ENCODE measurements at regions not wholly inside any gene's neighbourhood (a gene's known extent, or its start where the extent isn't known, plus 50 kb on each side); places are given as distances from the start of the nearest gene placed in this dataset.

DNA sequence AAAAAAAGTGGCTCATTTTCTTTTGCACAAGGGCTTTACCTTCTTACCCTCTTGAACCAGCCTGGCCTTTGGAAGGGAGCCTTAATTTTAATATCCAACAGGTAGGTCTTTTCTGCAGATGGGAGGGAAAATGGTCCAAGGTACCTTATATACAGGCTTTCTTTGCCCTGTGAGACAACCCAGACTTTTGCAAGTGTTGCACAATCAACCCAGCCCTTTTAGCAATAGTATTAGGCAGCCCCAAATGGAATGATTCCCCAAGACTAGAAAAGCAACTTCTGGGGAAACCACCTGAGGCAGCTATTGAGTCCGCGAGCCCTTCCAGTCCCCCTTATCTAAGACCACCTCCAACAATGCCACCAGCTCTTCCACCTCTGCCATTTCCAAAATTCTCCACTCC lies 1138.3 kb downstream of the XPNPEP1 start:
- no peaks in the 10 kb centered on the region for H3K27me3 ChIP-seq
- WGBS, 3 donors, result 91 to 97% (median 93%) methylated on average over 2 of the region's 2 CpGs
- H3K36me3 ChIP-seq, result no peaks in the 10 kb centered on the region
- intact Hi-C loops (cut with DNase I), result no loop called here
- no peaks in the 10 kb centered on the region for H3K4me1 ChIP-seq (ENCODE audit: insufficient read depth)
- no peak overlapping the region for H3K4me3 ChIP-seq
- H3K27ac ChIP-seq, result no peak overlapping the region
- H3K9me3 ChIP-seq, result peaks cover 0 to 7% of the 10 kb centered on the region in 2 donors
- DNase-seq, result no peak
- TF ChIP-seq EP300 (IDR thresholded peaks at IDR 0.05) (no peak), POLR2A (IDR thresholded peaks at IDR 0.05) (no peak)
- TF ChIP-seq, protein P1, sequence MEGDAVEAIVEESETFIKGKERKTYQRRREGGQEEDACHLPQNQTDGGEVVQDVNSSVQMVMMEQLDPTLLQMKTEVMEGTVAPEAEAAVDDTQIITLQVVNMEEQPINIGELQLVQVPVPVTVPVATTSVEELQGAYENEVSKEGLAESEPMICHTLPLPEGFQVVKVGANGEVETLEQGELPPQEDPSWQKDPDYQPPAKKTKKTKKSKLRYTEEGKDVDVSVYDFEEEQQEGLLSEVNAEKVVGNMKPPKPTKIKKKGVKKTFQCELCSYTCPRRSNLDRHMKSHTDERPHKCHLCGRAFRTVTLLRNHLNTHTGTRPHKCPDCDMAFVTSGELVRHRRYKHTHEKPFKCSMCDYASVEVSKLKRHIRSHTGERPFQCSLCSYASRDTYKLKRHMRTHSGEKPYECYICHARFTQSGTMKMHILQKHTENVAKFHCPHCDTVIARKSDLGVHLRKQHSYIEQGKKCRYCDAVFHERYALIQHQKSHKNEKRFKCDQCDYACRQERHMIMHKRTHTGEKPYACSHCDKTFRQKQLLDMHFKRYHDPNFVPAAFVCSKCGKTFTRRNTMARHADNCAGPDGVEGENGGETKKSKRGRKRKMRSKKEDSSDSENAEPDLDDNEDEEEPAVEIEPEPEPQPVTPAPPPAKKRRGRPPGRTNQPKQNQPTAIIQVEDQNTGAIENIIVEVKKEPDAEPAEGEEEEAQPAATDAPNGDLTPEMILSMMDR (IDR thresholded peaks at IDR 0.05), result no peak

DNA sequence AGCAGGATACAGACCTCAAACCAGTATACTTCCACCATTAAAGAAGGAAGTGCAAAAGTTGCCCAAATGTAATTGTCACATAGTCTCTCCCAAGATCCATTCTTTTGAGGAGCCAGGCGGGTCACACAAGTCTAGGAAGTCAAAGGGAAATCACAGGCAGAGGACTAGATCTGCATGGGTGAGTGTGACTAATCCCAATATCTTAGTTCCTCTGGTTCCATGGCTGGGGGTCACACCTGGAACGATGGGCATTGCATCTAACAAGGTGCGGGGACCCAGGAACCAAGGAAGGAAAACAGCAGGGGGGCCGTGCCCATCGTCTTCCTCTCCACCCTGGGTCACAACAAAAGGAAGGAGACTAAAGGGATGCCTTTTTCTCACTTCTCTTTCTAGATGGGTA lies 1138.8 kb downstream of the XPNPEP1 start:
- intact Hi-C loops (cut with DNase I), result no loop called here
- Histone ChIP-seq H3K27me3 (no peaks in the 10 kb centered on the region), H3K27ac (no peak overlapping the region), H3K4me1 (ENCODE audit: insufficient read depth) (no peaks in the 10 kb centered on the region), H3K4me3 (no peak overlapping the region), H3K36me3 (no peaks in the 10 kb centered on the region), H3K9me3 (peaks cover 0 to 7% of the 10 kb centered on the region in 2 donors)
- WGBS, 3 donors, result 90 to 94% (median 94%) methylated on average over 5 of the region's 5 CpGs
- no peak for DNase-seq
- TF ChIP-seq POLR2A (IDR thresholded peaks at IDR 0.05) (no peak), EP300 (IDR thresholded peaks at IDR 0.05) (no peak)
- TF ChIP-seq, protein P1 (IDR thresholded peaks at IDR 0.05), result no peak

DNA sequence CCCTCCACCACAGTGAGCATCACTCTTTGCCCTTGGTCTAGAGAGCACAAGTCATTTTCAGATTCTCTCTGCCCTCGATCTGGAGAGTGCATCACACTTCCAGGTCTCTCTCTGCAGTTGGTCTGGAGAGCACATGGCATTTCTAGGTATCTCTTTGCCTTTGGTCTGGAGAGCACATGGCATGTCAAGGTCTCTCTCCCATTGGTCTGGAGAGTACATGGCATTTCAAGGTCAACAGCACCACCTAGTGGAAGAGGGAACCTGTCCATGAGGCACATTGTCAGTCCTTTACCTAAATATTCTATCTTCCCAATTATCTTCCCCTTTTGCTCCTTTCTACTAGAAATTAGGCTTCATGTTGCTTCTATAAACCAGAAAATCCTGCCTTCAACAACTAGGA lies 1139.4 kb downstream of the XPNPEP1 start:
- H3K9me3 ChIP-seq, result peaks cover 0 to 7% of the 10 kb centered on the region in 2 donors
- no peak overlapping the region for H3K4me3 ChIP-seq
- TF ChIP-seq POLR2A (IDR thresholded peaks at IDR 0.05) (no peak), EP300 (IDR thresholded peaks at IDR 0.05) (no peak)
- TF ChIP-seq, protein P1 (IDR thresholded peaks at IDR 0.05), result no peak
- no peak overlapping the region for H3K27ac ChIP-seq
- no peak for DNase-seq
- no peaks in the 10 kb centered on the region for H3K36me3 ChIP-seq
- H3K27me3 ChIP-seq, result no peaks in the 10 kb centered on the region
- WGBS, 3 donors, result 79 to 92% (median 84%) methylated on average over 1 of the region's 1 CpG
- intact Hi-C loops (cut with DNase I), result no loop called here
- no peaks in the 10 kb centered on the region for H3K4me1 ChIP-seq (ENCODE audit: insufficient read depth)

DNA sequence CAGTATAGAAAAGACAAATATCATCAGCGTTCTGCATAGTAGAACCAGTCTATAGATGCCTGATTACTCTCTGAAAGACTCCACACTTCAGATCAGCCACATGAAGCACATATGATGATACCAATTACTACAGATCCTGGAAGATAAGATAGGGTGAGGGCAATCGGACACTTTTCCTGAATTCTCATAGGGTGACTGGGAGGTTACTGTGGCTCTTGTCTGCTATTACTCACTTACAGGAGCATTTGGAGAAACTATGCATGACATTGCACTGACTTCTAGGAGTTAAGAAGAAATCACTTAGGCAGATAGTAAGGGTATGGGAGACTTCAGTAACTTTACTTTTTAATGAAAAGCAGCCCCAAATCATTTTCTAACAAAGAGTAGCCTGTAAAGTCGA lies 1140.9 kb downstream of the XPNPEP1 start:
- Histone ChIP-seq H3K27me3 (no peaks in the 10 kb centered on the region), H3K4me1 (ENCODE audit: insufficient read depth) (no peaks in the 10 kb centered on the region), H3K4me3 (no peak overlapping the region), H3K9me3 (peaks cover 0 to 7% of the 10 kb centered on the region in 2 donors), H3K27ac (no peak overlapping the region), H3K36me3 (no peaks in the 10 kb centered on the region)
- DNase-seq, result no peak
- TF ChIP-seq EP300 (IDR thresholded peaks at IDR 0.05) (no peak), POLR2A (IDR thresholded peaks at IDR 0.05) (no peak)
- TF ChIP-seq, protein P1 (IDR thresholded peaks at IDR 0.05), result no peak
- WGBS, 3 donors, result 64 to 83% (median 74%) methylated on average over 3 of the region's 3 CpGs
- intact Hi-C loops (cut with DNase I), result no loop called here

DNA sequence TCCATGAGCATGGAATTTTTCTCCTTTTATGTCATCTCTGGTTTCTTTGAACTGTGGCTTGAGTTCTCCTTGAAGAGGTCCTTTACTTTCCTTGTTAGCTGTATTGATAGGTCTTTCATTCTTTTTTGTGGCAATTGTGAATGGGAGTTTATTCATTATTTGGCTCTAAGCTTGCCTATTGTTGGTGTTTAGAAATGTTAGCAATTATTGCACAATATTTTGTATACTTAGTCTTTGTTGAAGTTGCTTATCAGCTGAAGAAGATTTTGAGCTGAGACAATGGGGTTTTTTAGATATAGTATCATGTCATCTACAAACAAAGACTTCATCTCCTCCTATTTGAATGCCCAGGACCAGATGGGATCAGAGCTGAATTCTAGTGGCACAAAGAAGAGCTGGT lies 1143.8 kb downstream of the XPNPEP1 start:
- no peaks in the 10 kb centered on the region for H3K27me3 ChIP-seq
- H3K9me3 ChIP-seq, result peaks cover 0 to under 1% of the 10 kb centered on the region in 2 donors
- H3K4me3 ChIP-seq, result no peak overlapping the region
- H3K27ac ChIP-seq, result no peak overlapping the region
- no peaks in the 10 kb centered on the region for H3K4me1 ChIP-seq (ENCODE audit: insufficient read depth)
- intact Hi-C loops (cut with DNase I), result no loop called here
- TF ChIP-seq, protein P1 (IDR thresholded peaks at IDR 0.05), result no peak
- TF ChIP-seq EP300 (IDR thresholded peaks at IDR 0.05) (no peak), POLR2A (IDR thresholded peaks at IDR 0.05) (no peak)
- no peaks in the 10 kb centered on the region for H3K36me3 ChIP-seq
- no peak for DNase-seq

Measured in ovary (tissue), 7 donors.